HG02870 (cell line): ENCODE measurements at regions not wholly inside any gene's neighbourhood (a gene's known extent, or its start where the extent isn't known, plus 50 kb on each side); places are given as distances from the start of the nearest gene placed in this dataset.
"Not testable (repeated sequence)": the region's sequence is repeated elsewhere in the genome, so short reads cannot be mapped to it uniquely, and the experiment has no call there.

Source experiments
- ATAC-seq: cut with Tn5 transposase; IDR thresholded peaks from one replicate; pipeline ENCODE4 v1.9.1; 2021; ENCODE audit warnings: mild to moderate bottlenecking, moderate library complexity; ENCODE audit not compliant: unreplicated experiment

GRCh38 chr5:124554746-124555578 is 191.5 kb downstream of the ZNF608 start:
- ATAC-seq = no peak

GRCh38 chr5:124553911-124554310 is 192.5 kb downstream of the ZNF608 start:
- ATAC-seq = no peak

- no peak for ATAC-seq
These were observed 193.9 kb downstream of the ZNF608 start for GRCh38 chr5:124552526-124552925.

GRCh38 chr5:124551939-124552279 is 194.5 kb downstream of the ZNF608 start:
- ATAC-seq = no peak

- no peak for ATAC-seq
These were observed 195.7 kb downstream of the ZNF608 start for GRCh38 chr5:124550731-124551130.

- no peak for ATAC-seq
These were observed 196.5 kb downstream of the ZNF608 start for GRCh38 chr5:124549891-124550436.

- ATAC-seq = no peak
These were observed 199.8 kb downstream of the ZNF608 start for GRCh38 chr5:124546643-124547042.

- ATAC-seq = peak; percentile 99
These were observed 201.9 kb downstream of the ZNF608 start for GRCh38 chr5:124544366-124545055.

GRCh38 chr5:124538931-124539330 is 207.5 kb downstream of the ZNF608 start:
- ATAC-seq = no peak

- ATAC-seq = no peak
These were observed 208.2 kb downstream of the ZNF608 start for GRCh38 chr5:124538191-124538590.

GRCh38 chr5:124537522-124537921 is 208.9 kb downstream of the ZNF608 start:
- no peak for ATAC-seq

- ATAC-seq = no peak
These were observed 209.3 kb downstream of the ZNF608 start for GRCh38 chr5:124537107-124537506.

- no peak for ATAC-seq
These were observed 210.1 kb downstream of the ZNF608 start for GRCh38 chr5:124536333-124536732.

GRCh38 chr5:124530916-124531315 is 215.5 kb downstream of the ZNF608 start:
- ATAC-seq = no peak

GRCh38 chr5:124528838-124529237 is 217.6 kb downstream of the ZNF608 start:
- ATAC-seq = peak; percentile 61

GRCh38 chr5:124527220-124527991 is 219.0 kb downstream of the ZNF608 start:
- ATAC-seq = peak; percentile 46

- not testable (repeated sequence) for ATAC-seq
These were observed 220.4 kb downstream of the ZNF608 start for GRCh38 chr5:124526079-124526478.

- ATAC-seq = peak; percentile 87
These were observed 221.7 kb downstream of the ZNF608 start for GRCh38 chr5:124524552-124525232.

GRCh38 chr5:124523897-124524296 is 222.5 kb downstream of the ZNF608 start:
- no peak for ATAC-seq

- ATAC-seq = no peak
These were observed 223.4 kb downstream of the ZNF608 start for GRCh38 chr5:124522992-124523391.
